ENCODE measurements at regions not wholly inside any gene's neighbourhood (a gene's known extent, or its start where the extent isn't known, plus 50 kb on each side); places are given as distances from the start of the nearest gene placed in this dataset.
"Not testable (repeated sequence)": the region's sequence is repeated elsewhere in the genome, so short reads cannot be mapped to it uniquely, and the experiment has no call there.

DNA sequence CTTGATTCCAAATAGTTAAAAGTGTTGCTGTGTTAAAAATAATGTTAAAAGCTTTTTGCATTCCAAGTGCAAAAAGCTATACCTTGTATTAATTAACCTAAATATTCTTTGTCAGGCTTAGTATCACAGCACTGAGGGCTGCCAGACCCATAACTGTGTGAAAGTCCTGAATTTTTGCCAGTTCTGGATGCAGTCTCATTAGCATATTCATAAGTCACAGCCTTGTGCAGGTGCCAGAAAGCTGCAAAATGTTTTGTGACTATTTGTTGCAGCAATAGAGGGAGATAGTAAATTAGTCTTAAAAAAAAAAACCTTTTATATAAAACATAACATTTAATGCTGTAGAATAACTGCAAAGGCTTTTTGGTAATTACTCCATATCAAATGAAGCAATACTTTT lies 56.6 kb downstream of the SLITRK1 start:
- no peak for DNase-seq

DNA sequence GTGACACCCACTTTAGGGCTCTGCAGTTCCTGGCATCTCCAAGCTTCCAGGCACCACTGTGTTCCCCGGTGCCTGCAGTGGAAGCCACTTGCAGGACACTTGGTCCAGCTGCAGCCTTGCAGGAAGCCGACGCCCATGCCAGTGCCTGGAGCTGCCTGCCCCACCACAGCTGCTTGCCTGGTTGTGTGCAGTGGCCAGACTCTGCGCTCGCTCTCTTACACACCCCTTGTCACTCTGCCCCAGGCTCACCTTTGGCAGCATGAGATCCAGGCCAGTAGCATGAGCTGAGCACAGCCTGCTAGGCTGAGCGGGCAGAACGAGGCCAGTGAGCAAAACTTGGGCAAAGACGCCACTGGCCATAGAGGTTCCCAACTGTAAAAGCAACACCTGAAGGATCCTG lies 57.7 kb downstream of the SLITRK1 start:
- no peak for DNase-seq

DNA sequence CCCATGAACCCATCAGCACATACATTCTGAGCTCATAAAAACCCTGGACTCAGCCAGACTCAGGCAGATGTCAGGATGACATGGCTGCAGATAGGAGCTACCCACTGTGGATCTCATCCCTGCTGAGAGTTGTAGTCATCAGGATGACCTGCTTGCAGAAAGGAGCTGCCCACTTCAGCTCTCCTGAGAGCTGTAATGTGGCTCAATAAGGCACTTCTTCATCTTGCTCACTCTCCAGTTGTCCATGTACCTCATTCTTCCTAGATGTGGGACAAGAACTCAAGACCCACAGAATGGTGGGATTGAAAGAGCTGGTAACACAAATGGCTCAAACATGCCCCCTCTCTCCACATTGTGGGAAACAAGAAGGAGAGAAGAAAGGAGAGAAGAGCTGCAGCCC lies 58.2 kb downstream of the SLITRK1 start:
- no peak for DNase-seq

DNA sequence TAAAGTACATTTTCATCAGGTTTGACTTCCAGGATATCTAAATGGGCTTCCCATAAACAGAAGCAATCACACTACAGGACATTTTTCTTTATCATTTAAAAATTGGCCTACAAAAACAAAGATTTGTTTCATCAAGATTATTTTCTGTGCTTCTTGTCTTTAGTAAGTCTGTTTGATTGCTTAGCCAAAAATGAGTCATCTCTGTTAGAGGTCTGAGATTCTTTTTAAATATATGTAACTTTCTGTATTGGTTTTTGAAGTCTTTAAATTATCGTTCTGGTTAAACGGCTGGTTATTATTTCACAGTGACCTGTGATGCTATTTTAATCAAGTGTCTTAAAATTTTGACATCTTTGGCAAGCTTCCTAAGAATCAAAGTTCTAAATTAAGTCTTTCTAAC lies 62.7 kb downstream of the SLITRK1 start:
- DNase-seq = peak; percentile 4

DNA sequence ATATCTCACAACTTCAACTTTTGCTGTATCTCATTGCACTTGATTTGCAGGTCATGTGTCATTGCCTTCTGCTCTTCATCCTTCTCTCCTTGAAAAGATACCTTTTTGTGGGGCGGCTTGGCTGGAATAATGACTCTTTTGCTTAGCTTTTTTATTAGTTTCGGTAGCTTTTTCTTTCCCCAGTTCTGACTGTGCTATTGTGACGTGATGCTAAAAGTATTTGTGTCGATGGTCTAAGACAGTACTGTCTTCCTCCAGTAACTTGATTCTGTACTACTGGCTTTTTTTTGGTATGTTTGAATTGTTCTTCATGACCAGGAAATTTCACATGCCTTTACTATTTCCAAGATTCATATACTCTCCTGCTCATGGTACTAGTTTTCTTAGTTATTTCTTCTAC lies 63.1 kb downstream of the SLITRK1 start:
- DNase-seq = no peak

DNA sequence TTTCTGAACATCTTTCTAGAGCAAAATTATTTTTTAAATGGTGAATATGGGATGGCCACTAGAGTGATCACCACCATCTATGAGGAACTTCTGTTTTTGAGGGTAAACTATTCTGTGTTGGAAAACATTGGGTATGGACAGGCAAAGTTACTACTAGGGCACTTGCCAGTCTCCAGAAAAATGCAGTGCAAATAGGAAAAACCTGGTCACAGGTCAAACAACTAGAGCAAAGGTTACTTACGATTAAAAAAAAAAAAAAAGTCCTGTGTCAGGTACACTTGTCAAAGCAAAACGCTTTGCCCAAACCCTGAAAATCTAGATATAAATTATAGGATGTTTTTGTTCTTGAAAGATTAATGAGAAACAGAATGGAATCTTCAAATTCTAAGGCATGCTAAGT lies 66.2 kb downstream of the SLITRK1 start:
- DNase-seq = no peak

DNA sequence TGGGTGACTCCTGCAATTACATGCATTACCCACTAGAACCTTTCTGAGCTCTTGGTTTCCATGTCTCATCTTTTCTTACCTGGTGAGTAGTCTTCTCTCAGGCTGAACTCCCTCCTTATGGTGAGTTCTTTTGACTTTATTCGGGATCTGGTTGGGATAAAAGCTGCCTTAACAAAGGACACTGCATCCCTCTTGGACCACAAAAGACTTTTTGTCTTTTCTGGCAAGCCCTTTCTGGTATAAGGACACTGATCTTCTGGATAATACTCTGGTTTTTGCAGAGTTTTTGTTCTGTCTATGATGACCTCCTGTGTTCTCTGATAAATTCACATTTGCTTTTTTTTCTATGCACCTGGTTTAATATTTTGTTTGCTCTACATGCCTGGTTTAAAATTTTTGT lies 66.7 kb downstream of the SLITRK1 start:
- no peak for DNase-seq

DNA sequence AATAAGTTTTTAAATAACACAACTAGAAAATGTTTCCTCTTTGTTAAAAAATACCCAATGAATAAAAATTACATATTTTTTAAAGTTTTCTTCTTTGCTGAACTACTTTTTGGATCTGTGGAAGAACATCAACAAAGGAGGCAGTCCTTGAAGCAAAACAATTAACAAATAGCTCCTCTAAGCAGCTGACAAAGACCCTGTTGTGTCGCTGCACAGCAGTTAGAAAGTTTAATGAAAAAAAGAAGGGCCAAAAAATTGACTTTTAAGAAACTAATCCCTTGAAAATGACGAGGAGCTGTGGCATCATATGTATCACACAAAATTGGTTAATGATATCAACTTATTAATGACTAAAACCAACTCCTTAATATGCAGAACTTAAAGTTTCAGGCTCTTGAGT lies 72.1 kb downstream of the SLITRK1 start:
- DNase-seq = no peak

DNA sequence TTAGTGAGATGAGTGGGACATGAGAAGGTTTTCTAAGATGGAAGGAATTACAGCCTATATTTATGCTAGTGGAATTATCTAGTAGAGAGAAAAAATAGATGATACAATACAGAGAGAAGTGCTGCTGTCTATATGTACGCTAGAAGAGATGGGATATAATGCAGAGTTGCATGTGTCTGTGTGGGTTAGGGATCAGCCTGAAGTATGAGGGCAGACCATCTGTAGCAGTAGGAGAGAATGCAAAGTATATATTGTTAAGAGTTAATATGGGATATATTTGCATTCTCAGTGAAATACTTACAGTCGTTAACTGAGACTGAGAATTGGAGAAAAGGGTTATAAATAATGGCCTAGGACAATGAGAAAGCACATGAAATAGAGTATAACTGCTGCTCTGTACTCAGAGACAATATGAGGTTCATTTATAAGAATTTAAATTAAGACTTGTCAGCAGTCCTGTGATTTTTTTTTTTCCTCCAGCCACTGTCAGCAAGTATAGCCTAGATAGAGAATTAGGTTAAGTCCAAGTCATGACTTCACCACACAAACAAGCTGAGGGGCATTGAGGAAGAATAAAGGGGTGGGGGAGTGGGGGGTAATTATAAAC lies 77.8 kb downstream of the SLITRK1 start:
- DNase-seq = no peak

DNA sequence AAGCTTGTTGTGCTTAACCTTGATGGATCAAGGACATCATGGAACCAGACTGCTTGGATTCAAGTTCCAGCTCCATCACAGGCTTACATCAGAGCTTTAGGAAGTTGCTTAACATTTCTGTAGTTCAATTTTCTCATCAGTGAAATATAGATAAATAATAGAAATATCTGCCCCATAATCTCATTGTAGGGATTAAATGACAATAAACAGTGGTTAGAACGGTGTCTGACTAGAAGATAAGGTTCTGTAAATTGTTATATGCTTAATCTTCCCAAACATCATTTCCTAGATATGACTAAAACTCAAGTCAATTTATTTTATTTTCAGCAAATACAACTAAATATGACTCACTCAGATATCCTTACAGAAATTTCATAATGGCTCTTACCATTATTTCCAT lies 83.5 kb downstream of the SLITRK1 start:
- DNase-seq = peak; percentile 71

DNA sequence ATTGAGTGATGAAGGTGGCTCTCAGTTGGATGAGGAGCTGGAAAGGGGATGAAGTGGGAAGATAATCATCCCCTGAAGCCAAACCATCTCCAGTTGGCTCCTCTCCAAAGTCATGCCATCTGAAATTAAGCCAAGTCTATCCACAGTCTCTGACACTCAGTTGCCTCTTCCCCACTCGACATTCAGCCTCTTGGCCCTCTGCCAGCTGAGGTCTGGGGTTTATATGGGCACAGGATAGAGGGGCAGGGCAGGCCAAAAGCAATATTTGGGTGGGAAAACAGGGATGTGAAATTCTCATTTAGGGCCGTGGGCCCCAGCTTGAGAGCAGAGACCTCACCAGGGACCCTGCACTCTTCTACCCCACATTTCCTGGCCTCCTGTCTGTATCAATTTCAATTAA lies 85.9 kb downstream of the SLITRK1 start:
- no peak for DNase-seq

DNA sequence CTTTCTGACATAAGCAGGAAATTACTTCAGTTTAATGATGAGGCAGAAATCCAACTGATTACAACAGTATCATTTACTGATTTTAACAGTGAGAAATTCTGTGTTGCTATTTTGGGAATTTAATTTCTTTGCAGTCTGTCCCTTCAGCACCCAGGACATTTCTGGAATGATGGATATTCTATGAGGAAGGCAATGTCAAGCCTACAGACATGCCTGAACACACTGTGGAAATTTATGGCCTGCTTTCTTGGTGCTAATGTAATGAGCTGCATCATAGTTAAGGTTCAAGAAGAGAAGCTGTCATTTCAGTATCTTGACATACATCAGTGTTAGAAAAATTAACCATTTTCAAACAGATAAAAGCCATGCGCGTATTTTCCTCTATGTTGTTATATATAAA lies 87.7 kb downstream of the SLITRK1 start:
- no peak for DNase-seq

DNA sequence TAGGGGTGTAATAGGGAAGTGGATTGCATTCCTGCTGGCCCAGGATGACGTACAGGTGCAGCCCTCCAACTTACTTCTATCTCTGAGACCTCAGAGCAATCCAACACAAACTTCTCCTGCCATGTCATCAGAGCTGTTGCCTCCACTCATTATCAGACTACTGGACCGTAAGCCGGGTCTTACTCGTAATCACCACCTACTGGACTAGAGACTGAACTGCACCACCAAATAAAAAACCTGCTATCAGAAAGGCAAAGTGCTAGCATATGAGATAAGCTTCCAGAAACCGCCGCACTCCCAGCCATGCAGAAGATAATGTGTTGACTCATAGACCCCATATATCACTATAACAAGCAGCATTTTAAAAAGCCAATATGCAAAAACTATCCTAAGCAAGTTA lies 102.0 kb downstream of the SLITRK1 start:
- DNase-seq = peak; percentile 15

DNA sequence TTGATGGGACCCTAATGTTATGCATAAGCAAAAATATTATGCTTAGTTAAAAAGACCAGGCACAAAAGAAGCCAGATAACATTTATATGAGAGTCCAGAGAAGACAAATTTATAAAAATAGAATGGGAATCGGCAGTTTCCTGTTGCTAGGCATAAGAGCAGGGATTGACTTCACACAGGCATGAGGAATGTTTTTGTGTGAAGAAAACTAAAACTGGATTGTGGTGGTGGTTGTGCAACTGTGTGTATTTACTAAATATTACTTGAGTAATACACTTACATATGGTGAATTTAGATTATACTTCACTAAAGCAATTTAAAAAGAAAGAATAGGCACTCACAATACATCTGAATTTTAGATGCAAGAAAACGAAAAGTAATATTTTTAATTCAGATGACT lies 108.3 kb downstream of the SLITRK1 start:
- peak; percentile 47 for DNase-seq

DNA sequence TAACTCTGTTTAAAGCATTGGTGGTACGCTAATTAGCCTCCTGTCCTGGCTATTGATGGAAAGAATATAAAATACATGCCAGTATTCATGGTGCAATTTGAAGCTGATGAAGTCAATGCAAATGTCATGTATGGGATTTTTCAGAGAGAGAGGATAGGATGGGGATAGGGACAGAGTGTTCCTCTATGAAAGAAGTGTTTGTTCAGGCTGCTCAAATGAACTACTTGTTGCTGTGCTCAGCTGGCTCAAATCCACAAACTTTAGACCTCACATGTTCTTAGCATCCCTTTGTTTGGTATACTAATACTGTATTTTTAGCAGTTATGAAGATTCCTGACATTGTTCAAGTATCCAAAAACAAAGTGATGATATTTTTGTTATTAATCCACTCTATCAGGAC lies 116.5 kb downstream of the SLITRK1 start:
- no peak for DNase-seq

DNA sequence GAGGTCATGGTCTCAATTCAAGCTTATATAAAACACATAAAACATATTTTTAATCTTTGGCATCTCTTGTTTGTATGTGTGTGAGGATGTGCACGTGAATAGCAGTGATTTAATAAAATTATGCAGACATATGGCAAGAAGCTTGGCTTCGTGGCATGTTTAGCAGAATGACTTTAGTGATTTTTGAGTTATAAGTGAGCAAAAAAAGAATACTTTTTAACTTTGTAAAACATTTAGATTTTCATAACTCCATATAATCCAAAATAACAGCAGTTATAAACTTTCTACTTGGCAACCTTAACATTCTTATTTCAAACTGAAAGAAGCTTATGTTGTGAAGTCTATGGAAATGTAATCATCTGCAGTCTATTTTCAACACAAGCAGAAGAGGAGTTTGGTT lies 120.6 kb downstream of the SLITRK1 start:
- no peak for DNase-seq

DNA sequence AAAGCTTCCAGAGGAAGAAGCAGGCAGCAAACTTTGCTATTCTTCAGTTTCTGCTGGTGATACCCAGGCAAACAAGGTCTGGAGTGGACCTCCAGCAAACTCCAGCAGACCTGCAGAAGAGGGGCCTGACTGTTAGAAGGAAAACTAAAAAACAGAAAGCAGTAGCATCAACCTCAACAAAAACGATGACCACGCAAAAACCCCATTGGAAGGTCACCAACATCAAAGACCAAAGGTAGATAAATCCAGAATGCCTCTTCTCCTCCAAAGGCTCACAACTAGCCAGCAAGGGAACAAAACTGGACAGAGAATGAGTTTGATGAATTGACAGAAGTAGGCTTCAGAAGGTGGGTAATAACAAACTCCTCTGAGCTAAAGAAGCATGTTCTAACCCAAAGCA lies 127.1 kb downstream of the SLITRK1 start:
- DNase-seq = not testable (repeated sequence)

DNA sequence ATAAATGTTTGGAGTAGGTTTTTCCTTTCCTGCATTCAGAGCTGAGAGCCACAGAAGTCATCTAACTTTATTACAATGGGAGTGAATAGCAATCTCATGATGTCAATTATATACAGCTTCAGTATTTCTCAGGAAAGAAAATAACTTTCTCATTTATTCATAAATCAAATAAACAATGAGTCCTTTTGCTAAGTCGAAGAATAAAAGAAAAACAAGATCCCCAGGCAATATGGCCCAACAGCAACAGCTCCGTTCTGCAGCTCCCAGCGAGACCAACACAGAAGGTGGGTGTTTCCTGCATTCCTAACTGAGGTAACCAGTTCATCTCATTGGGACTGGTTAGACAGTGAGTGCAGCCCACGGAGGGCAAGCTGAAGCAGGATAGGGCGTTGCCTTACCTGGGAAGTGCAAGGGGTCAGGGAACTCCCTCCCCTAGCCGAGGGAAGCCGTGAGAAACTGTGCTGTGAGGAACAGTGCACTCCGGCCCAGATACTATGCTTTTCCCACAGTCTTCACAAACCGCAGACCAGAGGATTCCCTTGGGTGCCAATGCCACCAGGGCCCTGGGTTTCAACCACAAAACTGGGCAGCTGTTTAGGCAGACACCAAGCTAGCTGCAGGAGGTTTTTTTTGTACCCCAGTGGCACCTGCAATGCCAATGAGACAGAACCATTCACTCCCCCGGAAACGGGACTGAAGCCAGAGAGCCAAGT lies 128.2 kb downstream of the SLITRK1 start:
- DNase-seq = peak; percentile 18

DNA sequence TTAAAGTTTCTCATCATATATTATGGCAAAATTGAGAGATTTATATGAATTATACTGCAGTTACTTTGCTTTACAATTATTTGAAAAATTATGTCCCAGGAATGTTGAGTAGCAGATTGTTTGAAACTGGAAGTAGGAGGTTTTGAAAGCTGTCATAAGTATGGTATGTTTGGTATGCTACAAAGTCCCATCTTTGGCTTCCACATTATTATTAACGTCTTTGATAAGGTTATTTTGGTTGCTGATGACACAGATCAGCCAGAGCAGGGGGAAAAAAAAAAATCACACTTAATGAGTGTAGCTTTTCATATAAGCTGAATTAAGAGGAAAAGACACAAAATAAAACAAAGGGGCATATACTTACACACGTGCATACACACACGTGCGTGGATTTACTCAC lies 130.1 kb downstream of the SLITRK1 start:
- peak; percentile 73 for DNase-seq

DNA sequence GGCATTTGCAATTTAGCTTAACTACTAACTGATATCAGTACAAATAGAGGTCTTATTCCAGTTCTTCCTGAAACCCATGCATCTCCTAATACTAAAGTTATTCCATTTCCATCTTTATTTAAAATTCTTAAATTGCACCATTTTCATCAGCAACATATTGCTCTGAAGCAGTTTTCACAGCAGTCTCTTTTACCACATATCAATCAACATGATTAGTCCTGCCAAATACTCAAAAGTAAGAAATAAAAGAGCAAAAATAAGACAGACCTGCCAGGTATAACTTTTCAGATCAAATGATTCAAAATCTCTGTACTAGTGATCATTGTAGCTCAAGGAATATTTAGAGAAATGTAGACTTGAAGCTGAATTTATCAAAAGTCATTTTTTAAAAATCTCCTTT lies 141.7 kb downstream of the SLITRK1 start:
- no peak for DNase-seq

DNA sequence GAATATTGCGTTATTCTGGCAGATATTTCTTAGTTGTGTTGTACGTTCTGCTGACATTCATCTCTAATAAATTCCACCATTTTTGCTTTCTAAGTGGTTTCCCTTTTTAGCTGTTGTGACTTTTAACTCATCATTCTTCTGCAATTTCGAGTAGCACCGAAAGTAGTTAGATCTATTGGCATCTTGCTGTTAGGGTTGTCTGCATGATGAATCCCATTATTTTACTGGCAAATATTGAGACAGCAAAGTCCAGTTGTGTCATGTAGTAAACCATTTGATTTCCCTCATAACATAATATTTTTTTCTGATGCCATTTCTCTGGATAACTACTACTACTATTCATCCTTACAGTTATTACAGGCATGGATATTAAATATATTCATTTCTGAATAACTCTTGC lies 143.9 kb downstream of the SLITRK1 start:
- no peak for DNase-seq

DNA sequence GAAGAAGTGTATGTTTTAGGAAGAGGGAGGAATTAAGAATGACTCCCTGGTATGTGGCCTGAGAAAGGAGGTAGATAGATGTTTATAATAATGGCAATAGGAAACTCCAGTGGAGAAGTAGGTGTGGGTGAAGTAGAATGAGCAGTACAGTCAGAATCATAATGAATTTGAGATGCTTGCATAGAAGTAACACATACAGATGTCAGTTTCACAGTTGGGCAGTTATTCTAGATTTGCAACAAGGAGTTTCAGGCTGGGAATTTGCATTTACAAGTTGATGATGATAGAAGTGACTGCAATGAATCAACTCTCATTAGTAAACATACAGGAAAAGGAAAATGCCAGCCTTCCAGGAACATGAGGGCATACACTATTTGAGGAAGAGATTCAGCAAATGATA lies 149.0 kb downstream of the SLITRK1 start:
- no peak for DNase-seq

DNA sequence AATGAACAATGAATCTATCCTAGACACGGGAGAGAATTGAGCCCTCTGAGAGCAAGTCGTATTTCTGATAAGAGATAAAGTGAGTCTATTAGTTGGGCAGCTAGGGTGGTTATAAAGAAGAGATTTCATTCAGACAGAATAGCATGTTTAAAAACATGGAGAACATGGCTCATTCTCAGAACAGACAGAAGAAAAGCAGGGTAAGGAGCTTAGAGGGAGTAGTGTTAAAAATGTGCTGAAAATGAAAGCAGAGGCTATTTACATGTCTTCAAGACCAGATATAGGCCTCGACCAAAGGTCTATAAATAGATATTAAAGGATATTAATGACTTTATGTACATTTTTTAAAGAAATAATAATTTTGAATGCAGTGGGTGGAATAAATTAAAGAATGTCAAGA lies 149.5 kb downstream of the SLITRK1 start:
- peak; percentile 5 for DNase-seq

DNA sequence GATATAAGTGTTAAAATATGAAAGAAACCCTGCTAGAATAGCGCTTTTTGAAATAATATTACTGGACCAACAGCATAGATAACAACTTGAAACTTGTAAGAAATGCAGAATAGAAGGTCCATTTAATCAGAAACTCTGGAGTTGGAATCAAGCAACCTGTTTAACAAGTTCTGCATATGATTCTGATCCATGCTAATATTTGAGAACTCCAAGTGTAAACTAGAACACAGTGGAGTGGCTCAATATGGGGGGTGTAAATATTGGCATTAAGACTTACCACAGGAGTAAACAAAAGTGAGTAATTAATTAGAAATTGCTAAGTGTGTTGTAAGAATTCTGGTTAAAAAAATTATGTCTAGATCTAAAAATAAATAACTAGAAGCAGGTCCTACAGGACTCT lies 151.2 kb downstream of the SLITRK1 start:
- DNase-seq = no peak

DNA sequence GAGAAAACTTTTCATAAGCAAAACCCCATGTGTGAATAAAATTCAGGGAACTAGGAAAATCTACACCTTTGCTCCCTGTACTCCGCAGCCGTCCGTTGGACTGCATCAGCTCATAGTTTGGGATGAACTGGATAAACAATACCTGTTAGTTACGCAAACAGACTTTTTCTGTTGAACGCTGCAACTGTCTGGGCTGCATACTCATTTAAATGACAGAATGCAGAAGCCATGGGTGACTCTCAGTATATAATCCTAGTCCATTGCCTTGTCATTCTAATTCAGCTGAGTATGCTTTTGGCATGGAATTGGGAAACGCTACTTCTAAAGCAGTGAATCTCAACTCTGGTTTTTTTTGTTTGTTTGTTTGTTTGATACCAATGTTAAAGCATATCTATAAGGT lies 151.6 kb downstream of the SLITRK1 start:
- no peak for DNase-seq

Measured in HCEC 1CT (cell line).